Transverse colon (tissue), 4 donors: ENCODE measurements at regions not wholly inside any gene's neighbourhood (a gene's known extent, or its start where the extent isn't known, plus 50 kb on each side); places are given as distances from the start of the nearest gene placed in this dataset.

Source experiments
- CTCF ChIP-seq, 5 experiments: fragments of 200-600 bp in 3 of 5; fragments of 450-650 bp in 2 of 5; sonication (generic) in 3 of 5; IDR thresholded peaks; 1 replicate in 2 of 5; 2 replicates in 3 of 5; pipeline ENCODE4 v1.5.1; 2016 to 2017; ENCODE audit warnings: antibody characterized with exemption in 5 of 5, inconsistent platforms in 3 of 5, mild to moderate bottlenecking in 2 of 5, moderate library complexity in 1 of 5
- POLR2A ChIP-seq: fragments of 450-650 bp; IDR thresholded peaks from one replicate; pipeline ENCODE4 v1.6.1; 2016; ENCODE audit warnings: antibody characterized with exemption, mild to moderate bottlenecking, moderate library complexity
- POLR2AphosphoS5 ChIP-seq, 3 donors: sonication (generic); formaldehyde crosslinking; IDR thresholded peaks; one replicate each; pipeline ENCODE4 v1.6.1; 2016; ENCODE audit warnings: antibody characterized with exemption in 3 of 3

- TF ChIP-seq POLR2A: no peak
- TF ChIP-seq CTCF (IDR thresholded peaks at IDR 0.05): no peak
- TF ChIP-seq POLR2AphosphoS5 (IDR thresholded peaks at IDR 0.05): no peak
Observed at GRCh38 chr3:38957296-38957695, 94.4 kb downstream of the SCN11A start.
